HCT116 (cell line): ENCODE measurements at regions not wholly inside any gene's neighbourhood (a gene's known extent, or its start where the extent isn't known, plus 50 kb on each side); places are given as distances from the start of the nearest gene placed in this dataset.

Experiments
- ATAC-seq: fragments of 200-7000 bp; cut with Tn5 transposase; 2 replicates; pipeline ENCODE4 v1.9.1; 2020; ENCODE audit warnings: mild to moderate bottlenecking, moderate library complexity
- BruUV-seq: library from RNA; stranded (reverse); fragments of 400-500 nt; replicated peaks from 2 replicates; lab custom pipeline; 2021; lab: Mats Ljungman, UMichigan
- CTCF ChIA-PET: fragments of 300-600 bp; sonication (Branson Sonifier 250); formaldehyde crosslinking; loops from one replicate; lab custom pipeline; 2021; ENCODE audit warnings: antibody characterized with exemption; lab: Charles Lee
- POLR2A ChIA-PET: fragments of 300-600, 350-600 bp; sonication (Branson Sonifier 250); formaldehyde crosslinking; loops from one replicate; lab custom pipeline; 2021; ENCODE audit warnings: antibody characterized with exemption; lab: Charles Lee
- RAD21 ChIA-PET, 2 experiments: fragments of 300-600 bp; sonication (Branson Sonifier 250); formaldehyde crosslinking; loops; one replicate each; lab custom pipeline; 2023; ENCODE audit warnings: low total read pairs in 2 of 2; ENCODE audit not compliant: uncharacterized antibody in 2 of 2, unreplicated experiment in 2 of 2, low non-redundant PET in 1 of 2; lab: Charles Lee
- DNase-seq: peaks from one replicate; pipeline ENCODE4 v3.0.0-alpha.2; 2010; ENCODE audit warnings: low read depth, low spot score
- H2AFZ ChIP-seq: fragments of 200-600 bp; shearing (Covaris generic), sonication (generic); 2 replicates; pipeline ENCODE4 v1.6.1; 2017; ENCODE audit warnings: low read depth, mixed run types, mixed read lengths, antibody characterized with exemption, low read length; ENCODE audit not compliant: poor library complexity, severe bottlenecking
- H3K27ac ChIP-seq: 2 replicates; pipeline ENCODE4 v1.5.1; 2012; ENCODE audit warnings: low read depth, low read length
- H3K27me3 ChIP-seq: fragments of 200-600 bp; sonication (generic); 2 replicates; pipeline ENCODE4 v1.6.1; 2016; ENCODE audit warnings: mixed run types, low read length, mixed read lengths; ENCODE audit not compliant: insufficient read depth
- H3K36me3 ChIP-seq, 2 experiments: fragments of 200-500 bp in 1 of 2; fragments of 200-600 bp in 1 of 2; sonication (Bioruptor generic) in 1 of 2; sonication (generic) in 1 of 2; 2 replicates each; pipeline versions ENCODE4 v1.5.1 to v1.6.1; 2014 to 2016; ENCODE audit warnings: low read length in 2 of 2, inconsistent platforms in 1 of 2, mixed read lengths in 1 of 2, mixed run types in 1 of 2; ENCODE audit not compliant: insufficient read depth in 2 of 2, control insufficient read depth in 1 of 2
- H3K4me1 ChIP-seq, 2 experiments: fragments of 200-600 bp in 1 of 2; sonication (generic) in 1 of 2; 2 replicates each; pipeline versions ENCODE4 v1.5.1 to v1.6.1; 2012 to 2017; ENCODE audit warnings: low read length in 2 of 2, inconsistent platforms in 1 of 2, mild to moderate bottlenecking in 1 of 2, mixed read lengths in 1 of 2, mixed run types in 1 of 2, moderate library complexity in 1 of 2; ENCODE audit not compliant: insufficient read depth in 2 of 2, control insufficient read depth in 1 of 2
- H3K4me2 ChIP-seq: fragments of 200-600 bp; sonication (generic); 2 replicates; pipeline ENCODE4 v1.6.1; 2017; ENCODE audit warnings: mixed run types, low read length, mixed read lengths
- H3K4me3 ChIP-seq, 2 experiments: fragments of 200-600 bp in 1 of 2; sonication (generic) in 1 of 2; replicated peaks in 1 of 2; 2 replicates each; pipeline ENCODE4 v1.5.1; 2011 to 2016; ENCODE audit warnings: low read length in 2 of 2, control low read depth in 1 of 2, low read depth in 1 of 2, mild to moderate bottlenecking in 1 of 2, mixed read lengths in 1 of 2, mixed run types in 1 of 2
- H3K79me2 ChIP-seq: fragments of 200-600 bp; sonication (generic); 2 replicates; pipeline ENCODE4 v1.6.1; 2017; ENCODE audit warnings: mild to moderate bottlenecking, mixed run types, low read length, moderate library complexity, mixed read lengths; ENCODE audit not compliant: insufficient read depth
- H3K9ac ChIP-seq: fragments of 200-600 bp; sonication (generic); 2 replicates; pipeline ENCODE4 v1.6.1; 2016; ENCODE audit warnings: low read length, mixed read lengths
- H3K9me2 ChIP-seq: fragments of 200-600 bp; sonication (generic), shearing (Covaris generic); 2 replicates; pipeline ENCODE4 v1.6.1; 2017; ENCODE audit warnings: mixed run types, mild to moderate bottlenecking, moderate library complexity; ENCODE audit not compliant: insufficient read depth
- H3K9me3 ChIP-seq, 2 experiments: fragments of 200-500 bp in 1 of 2; fragments of 200-600 bp in 1 of 2; sonication (Bioruptor generic) in 1 of 2; sonication (generic) in 1 of 2; 2 replicates each; pipeline ENCODE4 v1.6.1; 2014 to 2017; ENCODE audit warnings: low read length in 2 of 2, mixed read lengths in 2 of 2, inconsistent platforms in 1 of 2, low read depth in 1 of 2, mild to moderate bottlenecking in 1 of 2, mixed run types in 1 of 2, moderate library complexity in 1 of 2; ENCODE audit not compliant: control insufficient read depth in 1 of 2, insufficient read depth in 1 of 2
- H4K20me1 ChIP-seq: fragments of 200-600 bp; sonication (generic), shearing (Covaris generic); 2 replicates; pipeline ENCODE4 v1.6.1; 2017; ENCODE audit warnings: mixed run types, mild to moderate bottlenecking, moderate library complexity; ENCODE audit not compliant: insufficient read depth
- CBX3 ChIP-seq: IDR thresholded peaks from 2 replicates; pipeline ENCODE4 v1.6.1; 2012; ENCODE audit warnings: low read depth
- EGR1 ChIP-seq: IDR thresholded peaks from 2 replicates; pipeline ENCODE4 v1.6.1; 2012; ENCODE audit warnings: low read depth
- EZH2 ChIP-seq: fragments of 200-600 bp; sonication (generic); IDR thresholded peaks from 2 replicates; pipeline ENCODE4 v1.6.1; 2017; ENCODE audit warnings: antibody characterized with exemption, mixed run types
- EZH2phosphoT487 ChIP-seq: fragments of 200-600 bp; IDR thresholded peaks from 2 replicates; pipeline ENCODE4 v1.6.1; 2018; ENCODE audit warnings: antibody characterized with exemption, borderline replicate concordance
- FOSL1 ChIP-seq: IDR thresholded peaks from 2 replicates; pipeline ENCODE4 v1.6.1; 2012; ENCODE audit warnings: low read depth
- JUND ChIP-seq: IDR thresholded peaks from 2 replicates; pipeline ENCODE4 v1.6.1; 2012
- RAD21 ChIP-seq: IDR thresholded peaks from 2 replicates; pipeline ENCODE4 v1.6.1; 2012; ENCODE audit warnings: low read depth, mild to moderate bottlenecking
- SP1 ChIP-seq: IDR thresholded peaks from 2 replicates; pipeline ENCODE4 v1.6.1; 2012; ENCODE audit warnings: low read depth
- YY1 ChIP-seq: IDR thresholded peaks from 2 replicates; pipeline ENCODE4 v1.6.1; 2011; ENCODE audit warnings: low read length, low read depth, moderate library complexity, mild to moderate bottlenecking; ENCODE audit not compliant: insufficient replicate concordance; ENCODE audit errors: extremely low read depth
- intact Hi-C: fragments of 100-400 bp; cut with micrococcal nuclease; formaldehyde crosslinking; loops from 2 replicates; pipeline ENCODE4 v1.10.0; 2022
- TF ChIP-seq, protein P1 (sequence below): IDR thresholded peaks from 2 replicates; pipeline ENCODE4 v1.6.1; 2011; ENCODE audit warnings: mild to moderate bottlenecking, low read length, moderate library complexity; ENCODE audit not compliant: insufficient replicate concordance; ENCODE audit errors: extremely low read depth
- TF ChIP-seq, protein P2 (sequence below), 3 experiments: fragments of 200-600 bp in 1 of 3; sonication (generic) in 1 of 3; IDR thresholded peaks in 2 of 3; conservative IDR thresholded peaks in 1 of 3; 2 replicates each; pipeline ENCODE4 v1.5.1; 2012 to 2017; ENCODE audit warnings: low read depth in 2 of 3, low read length in 2 of 3, antibody characterized with exemption in 1 of 3, borderline replicate concordance in 1 of 3, control low read depth in 1 of 3, mild to moderate bottlenecking in 1 of 3, mixed read lengths in 1 of 3, mixed run types in 1 of 3, moderate library complexity in 1 of 3; ENCODE audit not compliant: insufficient read depth in 1 of 3

DNA sequence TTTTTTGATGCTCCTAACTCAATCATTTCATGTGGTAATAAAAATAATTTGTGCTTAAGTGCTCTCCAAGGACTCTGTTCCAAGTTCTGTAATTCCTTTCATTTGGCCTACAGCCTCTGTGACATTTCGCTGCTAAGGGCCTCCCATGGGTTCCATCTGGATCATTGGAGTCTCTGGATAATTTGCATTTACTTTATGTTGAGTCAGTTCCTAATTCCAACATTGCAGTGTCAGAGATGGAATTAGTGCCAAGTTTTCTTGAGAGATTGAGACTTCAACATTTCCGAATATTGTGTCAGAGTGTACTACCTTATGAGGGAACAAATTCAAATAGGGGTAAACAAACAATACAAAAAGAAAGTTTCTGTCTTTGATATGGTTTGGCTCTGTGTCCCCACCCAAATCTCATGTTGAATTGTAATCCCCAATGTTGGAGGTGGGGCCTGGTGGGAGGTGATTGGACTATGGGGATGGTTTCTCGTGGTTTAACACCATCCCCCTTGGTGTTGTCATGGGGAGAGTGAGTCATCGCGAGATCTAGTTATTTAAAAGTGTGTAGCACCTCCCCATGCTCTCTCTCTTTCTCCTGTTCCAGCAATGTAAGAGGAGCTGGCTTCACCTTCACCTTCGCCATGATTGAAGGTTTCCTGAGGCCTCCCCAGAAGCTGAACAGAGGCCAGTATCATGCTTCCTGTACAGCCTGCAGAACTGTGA lies 244.1 kb upstream of the TBX18 start:
- no peak overlapping the region for H3K9ac ChIP-seq
- H3K9me3 ChIP-seq = no peaks in the 10 kb centered on the region
- no TSS peak for BruUV-seq
- RAD21 ChIA-PET = no interaction called here
- no peaks in the 10 kb centered on the region for H3K79me2 ChIP-seq
- ATAC-seq (no peak), DNase-seq (no peak)
- POLR2A ChIA-PET = no interaction called here
- no peak for TF ChIP-seq EZH2phosphoT487
- TF ChIP-seq FOSL1 = no peak
- TF ChIP-seq RAD21 = no peak
- TF ChIP-seq EZH2 = no peak
- TF ChIP-seq EGR1 = no peak
- TF ChIP-seq, protein P1, sequence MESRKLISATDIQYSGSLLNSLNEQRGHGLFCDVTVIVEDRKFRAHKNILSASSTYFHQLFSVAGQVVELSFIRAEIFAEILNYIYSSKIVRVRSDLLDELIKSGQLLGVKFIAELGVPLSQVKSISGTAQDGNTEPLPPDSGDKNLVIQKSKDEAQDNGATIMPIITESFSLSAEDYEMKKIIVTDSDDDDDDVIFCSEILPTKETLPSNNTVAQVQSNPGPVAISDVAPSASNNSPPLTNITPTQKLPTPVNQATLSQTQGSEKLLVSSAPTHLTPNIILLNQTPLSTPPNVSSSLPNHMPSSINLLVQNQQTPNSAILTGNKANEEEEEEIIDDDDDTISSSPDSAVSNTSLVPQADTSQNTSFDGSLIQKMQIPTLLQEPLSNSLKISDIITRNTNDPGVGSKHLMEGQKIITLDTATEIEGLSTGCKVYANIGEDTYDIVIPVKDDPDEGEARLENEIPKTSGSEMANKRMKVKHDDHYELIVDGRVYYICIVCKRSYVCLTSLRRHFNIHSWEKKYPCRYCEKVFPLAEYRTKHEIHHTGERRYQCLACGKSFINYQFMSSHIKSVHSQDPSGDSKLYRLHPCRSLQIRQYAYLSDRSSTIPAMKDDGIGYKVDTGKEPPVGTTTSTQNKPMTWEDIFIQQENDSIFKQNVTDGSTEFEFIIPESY = no peak
- no peak for TF ChIP-seq JUND
- TF ChIP-seq YY1 = no peak
- TF ChIP-seq SP1 = no peak
- TF ChIP-seq, protein P2, sequence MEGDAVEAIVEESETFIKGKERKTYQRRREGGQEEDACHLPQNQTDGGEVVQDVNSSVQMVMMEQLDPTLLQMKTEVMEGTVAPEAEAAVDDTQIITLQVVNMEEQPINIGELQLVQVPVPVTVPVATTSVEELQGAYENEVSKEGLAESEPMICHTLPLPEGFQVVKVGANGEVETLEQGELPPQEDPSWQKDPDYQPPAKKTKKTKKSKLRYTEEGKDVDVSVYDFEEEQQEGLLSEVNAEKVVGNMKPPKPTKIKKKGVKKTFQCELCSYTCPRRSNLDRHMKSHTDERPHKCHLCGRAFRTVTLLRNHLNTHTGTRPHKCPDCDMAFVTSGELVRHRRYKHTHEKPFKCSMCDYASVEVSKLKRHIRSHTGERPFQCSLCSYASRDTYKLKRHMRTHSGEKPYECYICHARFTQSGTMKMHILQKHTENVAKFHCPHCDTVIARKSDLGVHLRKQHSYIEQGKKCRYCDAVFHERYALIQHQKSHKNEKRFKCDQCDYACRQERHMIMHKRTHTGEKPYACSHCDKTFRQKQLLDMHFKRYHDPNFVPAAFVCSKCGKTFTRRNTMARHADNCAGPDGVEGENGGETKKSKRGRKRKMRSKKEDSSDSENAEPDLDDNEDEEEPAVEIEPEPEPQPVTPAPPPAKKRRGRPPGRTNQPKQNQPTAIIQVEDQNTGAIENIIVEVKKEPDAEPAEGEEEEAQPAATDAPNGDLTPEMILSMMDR (IDR thresholded peaks at IDR 0.05 in 2 of 3, conservative IDR thresholded peaks at IDR 0.05 in 1 of 3; ENCODE audit: borderline replicate concordance in 1 of 3, insufficient read depth in 1 of 3, low read depth in 2 of 3, low read length in 2 of 3) = no peak
- no peak for TF ChIP-seq CBX3
- no peak overlapping the region for H3K27ac ChIP-seq
- H3K9me2 ChIP-seq = no peaks in the 10 kb centered on the region
- CTCF ChIA-PET = no interaction called here
- H3K4me2 ChIP-seq = no peak overlapping the region
- H3K27me3 ChIP-seq = peaks cover 8% of the 10 kb centered on the region; the same call in 1 of the 2 replicates
- H3K36me3 ChIP-seq = no peaks in the 10 kb centered on the region
- H4K20me1 ChIP-seq = no peaks in the 10 kb centered on the region
- no peak overlapping the region for H2AFZ ChIP-seq
- no peak overlapping the region for H3K4me3 ChIP-seq
- intact Hi-C loops = no loop called here
- H3K4me1 ChIP-seq = no peaks in the 10 kb centered on the region
